ENCODE measurements at regions not wholly inside any gene's neighbourhood (a gene's known extent, or its start where the extent isn't known, plus 50 kb on each side); places are given as distances from the start of the nearest gene placed in this dataset.

DNA sequence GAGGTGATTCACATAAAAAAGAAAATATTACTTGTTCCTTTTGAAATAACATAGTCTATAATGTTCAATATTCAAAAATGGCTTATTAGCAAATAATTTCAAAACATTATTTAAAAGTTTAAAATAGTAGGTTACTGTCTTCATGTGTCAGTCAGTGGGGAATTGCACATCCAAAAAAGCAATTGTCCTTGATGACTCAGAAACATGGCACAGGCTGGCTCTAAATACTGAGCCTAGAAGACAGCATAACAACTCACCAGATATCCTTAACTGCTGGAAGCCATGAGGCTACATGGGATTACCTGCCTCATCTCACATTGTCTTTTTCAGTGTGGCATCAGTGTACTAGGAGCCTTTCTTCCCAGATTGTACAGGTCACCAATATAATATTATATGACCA is 439.5 kb upstream of the RGMB start:
- no peak for TF ChIP-seq EZH2 (IDR thresholded peaks at IDR 0.05)
- no peak for TF ChIP-seq POLR2AphosphoS5 (IDR thresholded peaks at IDR 0.05; ENCODE audit: borderline replicate concordance, low read depth, low read length)
- TF ChIP-seq FOXP2 (optimal IDR thresholded peaks at IDR 0.05; ENCODE audit: control extremely low read depth, extremely low read length, insufficient read depth) = no peak

All from SK-N-MC (cell line).